GM19324 (cell line): ENCODE measurements at regions not wholly inside any gene's neighbourhood (a gene's known extent, or its start where the extent isn't known, plus 50 kb on each side); places are given as distances from the start of the nearest gene placed in this dataset.
"Not testable (repeated sequence)": the region's sequence is repeated elsewhere in the genome, so short reads cannot be mapped to it uniquely, and the experiment has no call there.

Experiments used
- ATAC-seq: cut with Tn5 transposase; IDR thresholded peaks from one replicate; pipeline ENCODE4 v1.9.1; 2021; ENCODE audit warnings: mild to moderate bottlenecking, moderate library complexity; ENCODE audit not compliant: unreplicated experiment, low FRiP score

DNA sequence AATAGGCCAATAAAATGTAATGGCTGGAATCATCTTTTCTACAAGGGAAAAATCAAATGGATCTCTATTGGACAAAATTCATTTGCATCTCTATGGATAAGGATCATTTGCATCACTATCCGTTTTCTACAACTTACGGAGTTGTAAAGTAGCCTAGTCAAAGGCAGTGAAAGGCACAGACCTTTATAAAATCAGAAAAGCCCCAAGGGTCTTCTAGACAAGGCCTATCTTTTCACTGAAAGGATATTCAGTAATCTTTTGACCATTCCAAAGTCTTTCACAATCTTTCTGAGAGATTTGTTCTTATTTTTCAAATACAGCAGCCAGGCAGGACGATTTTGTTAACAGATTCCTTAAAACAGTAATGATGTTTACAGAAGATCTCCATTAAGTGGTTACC lies 119.5 kb upstream of the JADE1 start:
- no peak for ATAC-seq

DNA sequence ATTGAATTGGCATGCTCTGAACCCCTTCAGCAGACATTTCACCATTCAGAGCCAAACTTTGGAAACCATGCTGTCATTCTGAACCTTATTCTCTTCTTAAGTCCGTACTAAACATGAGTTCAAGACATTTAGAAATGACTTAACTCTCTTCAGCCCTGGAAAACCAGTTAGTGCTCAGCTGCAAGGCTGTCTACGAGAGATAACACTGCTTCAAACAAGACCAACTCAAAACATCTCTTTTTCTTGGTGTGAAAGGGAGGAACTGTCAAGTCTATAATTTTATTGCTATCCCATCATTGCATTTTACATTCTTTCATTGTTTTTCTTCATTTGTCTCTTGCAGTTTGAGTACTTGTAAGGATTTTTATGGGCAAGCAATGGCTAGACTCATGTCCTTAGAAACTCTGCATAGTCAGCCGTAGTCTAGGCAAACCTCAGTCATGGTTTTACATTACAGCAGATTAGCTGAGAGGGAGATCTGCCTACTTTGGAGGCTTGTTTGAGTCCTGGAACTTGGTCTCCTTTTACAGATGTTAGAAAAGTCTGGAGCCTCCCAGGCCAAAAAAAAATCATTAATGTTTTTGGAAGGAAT lies 120.6 kb upstream of the JADE1 start:
- ATAC-seq = no peak

DNA sequence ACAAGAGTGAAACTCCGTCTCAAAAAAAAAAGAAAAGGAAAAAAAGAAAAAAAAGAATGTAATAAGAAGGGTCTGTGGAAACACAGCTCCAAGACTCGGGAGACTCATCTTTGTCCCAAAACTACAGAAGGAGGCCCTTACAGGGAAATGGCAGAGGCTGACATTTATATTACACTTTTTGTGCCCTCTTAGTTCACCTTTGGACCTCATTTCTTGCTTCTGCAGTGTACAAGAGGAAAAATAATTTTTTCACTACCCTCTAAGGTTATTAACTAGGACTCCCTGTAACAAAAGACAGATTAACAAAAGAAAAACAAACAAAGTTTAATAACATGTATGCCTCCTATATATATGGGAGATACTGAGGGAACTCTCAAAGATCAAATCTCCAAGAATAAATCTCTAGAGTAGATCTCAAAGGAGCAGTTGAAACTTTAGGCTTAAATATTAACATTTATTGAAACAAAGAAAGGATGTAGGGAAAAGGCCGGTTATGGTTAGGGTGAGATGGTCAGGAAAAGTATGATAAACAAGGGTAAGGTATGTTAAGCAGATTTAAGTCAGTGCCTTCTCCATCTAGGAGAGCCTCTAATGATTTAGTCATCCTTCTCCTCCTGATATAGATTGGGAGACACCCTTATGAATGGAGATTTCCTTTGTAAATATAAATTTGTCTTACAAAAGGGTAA lies 121.3 kb upstream of the JADE1 start:
- no peak for ATAC-seq

- no peak for ATAC-seq
Observed at GRCh38 chr4:128686810-128687209, 122.7 kb upstream of the JADE1 start.

DNA sequence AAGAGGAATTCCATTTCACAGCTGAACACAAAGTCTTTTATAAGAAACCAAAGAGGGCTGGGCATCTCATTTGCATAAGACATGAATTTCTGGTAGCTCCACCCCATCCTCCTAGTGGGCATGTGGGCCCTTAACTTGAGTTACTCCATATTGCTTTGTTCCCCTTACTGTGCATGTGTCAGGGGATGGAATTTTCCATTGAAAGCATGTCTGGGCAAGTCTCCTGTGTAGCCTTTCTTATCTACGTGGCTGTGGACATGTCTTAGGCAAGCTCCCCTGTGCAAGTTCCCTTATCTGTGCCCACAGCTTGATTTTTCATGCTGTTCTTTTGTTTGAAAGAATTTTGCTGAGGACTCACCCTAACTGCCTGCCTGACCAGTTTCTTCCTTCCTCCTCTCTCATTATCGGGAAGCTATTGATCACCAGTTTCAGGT lies 123.5 kb upstream of the JADE1 start:
- no peak for ATAC-seq

GRCh38 chr4:128684016-128684415 lies 125.5 kb upstream of the JADE1 start:
- no peak for ATAC-seq

DNA sequence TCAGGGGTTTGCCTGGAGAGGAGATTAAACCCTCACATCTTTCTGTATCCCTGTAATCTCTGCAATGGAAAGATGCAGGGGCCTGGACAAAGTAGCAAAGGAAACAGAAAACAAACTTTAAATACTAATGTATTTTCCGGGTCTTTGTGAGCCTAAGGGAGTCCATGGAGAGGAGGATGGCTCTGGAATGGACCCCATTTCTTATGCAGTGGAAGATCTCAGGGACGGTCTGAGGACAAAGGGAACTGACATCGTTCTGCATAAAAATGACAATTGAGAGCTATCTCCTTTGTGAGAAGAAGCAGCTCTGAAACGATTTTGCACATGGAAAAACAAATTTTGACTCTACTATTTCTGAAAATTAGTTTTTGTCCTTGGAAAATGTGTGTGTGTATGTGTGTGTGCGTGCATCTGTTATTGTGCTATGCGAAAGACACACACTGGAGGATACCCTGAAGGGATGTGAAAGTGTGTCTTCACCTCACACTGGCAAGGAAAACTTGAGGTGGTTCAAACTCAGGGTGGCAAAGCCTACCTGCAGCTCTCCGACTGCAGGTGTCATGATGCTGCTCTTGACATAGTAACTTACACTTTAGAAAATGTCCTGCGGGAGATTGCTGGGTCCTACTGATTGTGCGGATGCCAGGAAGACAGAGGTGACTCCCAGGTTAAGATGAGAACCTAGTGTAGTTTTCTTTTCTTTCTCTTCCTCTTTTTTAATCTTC lies 126.4 kb upstream of the JADE1 start:
- ATAC-seq = no peak

- ATAC-seq = no peak
Observed at GRCh38 chr4:128676095-128676494, 133.4 kb upstream of the JADE1 start.

- peak; percentile 92 for ATAC-seq
Observed at GRCh38 chr4:128675083-128675482, 134.4 kb upstream of the JADE1 start.

- not testable (repeated sequence) for ATAC-seq
Observed at GRCh38 chr4:128673159-128673558, 136.3 kb upstream of the JADE1 start.

DNA sequence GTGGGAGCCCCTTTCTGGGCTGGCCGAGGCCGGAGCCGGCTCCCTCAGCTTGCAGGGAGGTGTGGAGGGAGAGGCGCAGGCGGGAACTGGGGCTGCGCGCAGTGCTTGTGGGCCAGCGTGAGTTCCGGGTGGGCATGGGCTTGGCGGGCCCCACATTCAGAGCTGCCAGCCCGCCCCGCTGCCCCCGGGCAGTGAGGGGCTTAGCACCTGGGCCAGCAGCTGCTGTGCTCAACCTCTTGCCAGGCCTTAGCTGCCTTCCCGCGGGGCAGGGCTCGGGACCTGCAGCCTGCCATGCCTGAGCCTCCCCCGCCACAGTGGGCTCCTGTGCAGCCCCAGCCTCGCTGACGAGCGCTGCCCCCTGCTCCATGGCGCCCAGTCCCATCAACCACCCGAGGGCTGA lies 136.9 kb upstream of the JADE1 start:
- ATAC-seq = not testable (repeated sequence)

- ATAC-seq = no peak
Observed at GRCh38 chr4:128670513-128670912, 139.0 kb upstream of the JADE1 start.

GRCh38 chr4:128668566-128668965 lies 140.9 kb upstream of the JADE1 start:
- ATAC-seq = no peak

GRCh38 chr4:128665514-128665913 lies 144.0 kb upstream of the JADE1 start:
- no peak for ATAC-seq

DNA sequence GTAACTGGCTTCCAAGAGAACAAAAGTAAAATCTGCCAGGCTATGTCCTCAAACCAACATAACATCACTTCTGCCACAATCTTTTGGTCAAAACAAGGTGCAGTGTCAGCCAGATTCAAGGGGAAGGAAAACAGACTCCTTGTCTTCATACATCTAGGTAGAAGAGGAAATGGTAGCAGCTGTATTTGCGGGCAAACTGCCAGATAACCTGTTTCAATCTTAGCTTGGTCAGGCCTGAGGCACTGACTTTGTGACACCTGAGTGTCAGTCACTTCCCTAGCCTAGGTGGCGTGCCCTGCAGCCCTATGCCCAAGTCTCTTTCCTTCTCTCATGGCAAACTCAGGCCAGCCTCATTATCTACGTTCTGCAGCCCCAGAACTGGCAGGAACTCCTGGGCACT lies 146.2 kb upstream of the JADE1 start:
- ATAC-seq = peak; percentile 93

GRCh38 chr4:128661479-128661878 lies 148.0 kb upstream of the JADE1 start:
- no peak for ATAC-seq

- no peak for ATAC-seq
Observed at GRCh38 chr4:128660361-128661215, 148.9 kb upstream of the JADE1 start.

DNA sequence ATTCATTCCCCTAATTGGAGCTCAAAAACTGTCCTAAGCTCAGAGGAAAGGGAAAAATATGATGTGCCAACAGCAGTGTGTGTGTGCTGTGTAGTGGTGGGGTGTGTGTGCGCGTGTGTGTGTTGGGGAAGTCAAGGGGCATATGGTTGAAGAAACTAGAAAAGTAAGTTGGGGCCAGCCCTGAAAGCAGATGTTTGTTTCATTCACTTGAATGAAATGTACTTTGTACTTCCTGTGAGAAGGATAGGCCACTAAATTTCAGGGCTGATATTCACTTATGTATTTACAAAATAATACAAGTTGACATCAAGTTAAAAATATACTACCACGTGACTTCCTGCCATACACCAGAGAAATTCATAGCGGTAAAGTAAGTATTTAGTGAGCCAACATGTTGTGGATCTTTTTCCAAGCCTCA lies 151.3 kb upstream of the JADE1 start:
- peak; percentile 69 for ATAC-seq

GRCh38 chr4:128657638-128658037 lies 151.9 kb upstream of the JADE1 start:
- ATAC-seq = no peak

DNA sequence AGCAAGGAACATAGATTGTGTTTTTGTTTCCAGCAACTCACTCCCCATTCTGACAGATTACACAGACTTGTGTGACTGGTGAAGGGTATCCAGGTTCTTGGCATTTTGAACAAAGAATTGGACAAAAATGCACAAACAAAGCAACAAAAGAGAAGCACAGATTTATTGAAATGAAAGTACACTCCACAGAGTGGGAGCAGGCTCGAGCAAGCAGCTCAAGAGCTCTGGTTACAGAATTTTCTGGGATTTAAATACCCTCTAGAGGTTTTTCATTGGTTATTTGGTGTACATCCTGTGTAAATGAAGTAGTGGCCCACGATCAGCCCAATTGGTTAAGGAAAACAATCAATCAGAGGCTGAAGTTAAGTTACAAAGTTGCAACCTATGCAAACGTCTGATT lies 155.0 kb upstream of the JADE1 start:
- ATAC-seq = no peak
